Type B pancreatic cell (in vitro differentiated cells): ENCODE measurements at regions not wholly inside any gene's neighbourhood (a gene's known extent, or its start where the extent isn't known, plus 50 kb on each side); places are given as distances from the start of the nearest gene placed in this dataset.

Experiments used
- DNase-seq: peaks from one replicate; pipeline ENCODE4 v3.0.0; 2021; ENCODE audit warnings: mixed read lengths; ENCODE audit not compliant: unreplicated experiment; ENCODE audit errors: extremely low spot score
- H3K27ac Mint-ChIP-seq: 2 replicates; pipeline ENCODE4 v1.8.0; 2021; ENCODE audit warnings: mild to moderate bottlenecking, mixed read lengths
- H3K27me3 Mint-ChIP-seq: 2 replicates; pipeline ENCODE4 v1.8.0; 2021; ENCODE audit warnings: mixed read lengths
- H3K36me3 Mint-ChIP-seq: 2 replicates; pipeline ENCODE4 v1.8.0; 2021; ENCODE audit warnings: mixed read lengths
- H3K4me1 Mint-ChIP-seq: one replicate; pipeline ENCODE4 v1.8.0; 2021; ENCODE audit warnings: mixed read lengths; ENCODE audit not compliant: unreplicated experiment
- H3K4me3 Mint-ChIP-seq: 2 replicates; pipeline ENCODE4 v1.8.0; 2021; ENCODE audit warnings: mild to moderate bottlenecking, mixed read lengths
- H3K9me3 Mint-ChIP-seq: 2 replicates; pipeline ENCODE4 v1.8.0; 2021; ENCODE audit warnings: mixed read lengths
- TF ChIP-seq, protein P1 (sequence below): fragments of 200-600 bp; sonication (generic); conservative IDR thresholded peaks from 2 replicates; pipeline ENCODE4 v1.5.0; 2021; ENCODE audit warnings: antibody characterized with exemption, mild to moderate bottlenecking

DNA sequence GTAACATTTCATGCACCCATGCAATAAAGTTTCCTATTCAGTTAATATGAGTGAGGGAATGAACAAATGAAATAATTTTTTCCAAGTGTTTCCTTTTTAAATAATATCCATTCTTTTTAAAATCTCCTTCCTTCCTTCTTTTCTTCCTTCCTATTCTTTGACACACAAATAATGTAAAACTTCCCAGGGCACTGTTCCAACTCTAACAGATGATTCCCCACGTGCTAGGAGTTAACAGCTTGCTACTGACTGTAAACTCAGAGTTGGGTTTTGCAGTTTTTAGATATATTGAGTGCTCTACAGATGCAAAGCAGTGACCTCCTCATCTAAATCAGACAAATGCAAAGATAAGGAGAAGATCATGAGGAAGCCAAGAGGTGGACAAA is 54.0 kb upstream of the POU2F1 start:
- H3K36me3 Mint-ChIP-seq = no peaks in the 10 kb centered on the region
- no peaks in the 10 kb centered on the region for H3K9me3 Mint-ChIP-seq
- H3K27me3 Mint-ChIP-seq = no peaks in the 10 kb centered on the region
- TF ChIP-seq, protein P1, sequence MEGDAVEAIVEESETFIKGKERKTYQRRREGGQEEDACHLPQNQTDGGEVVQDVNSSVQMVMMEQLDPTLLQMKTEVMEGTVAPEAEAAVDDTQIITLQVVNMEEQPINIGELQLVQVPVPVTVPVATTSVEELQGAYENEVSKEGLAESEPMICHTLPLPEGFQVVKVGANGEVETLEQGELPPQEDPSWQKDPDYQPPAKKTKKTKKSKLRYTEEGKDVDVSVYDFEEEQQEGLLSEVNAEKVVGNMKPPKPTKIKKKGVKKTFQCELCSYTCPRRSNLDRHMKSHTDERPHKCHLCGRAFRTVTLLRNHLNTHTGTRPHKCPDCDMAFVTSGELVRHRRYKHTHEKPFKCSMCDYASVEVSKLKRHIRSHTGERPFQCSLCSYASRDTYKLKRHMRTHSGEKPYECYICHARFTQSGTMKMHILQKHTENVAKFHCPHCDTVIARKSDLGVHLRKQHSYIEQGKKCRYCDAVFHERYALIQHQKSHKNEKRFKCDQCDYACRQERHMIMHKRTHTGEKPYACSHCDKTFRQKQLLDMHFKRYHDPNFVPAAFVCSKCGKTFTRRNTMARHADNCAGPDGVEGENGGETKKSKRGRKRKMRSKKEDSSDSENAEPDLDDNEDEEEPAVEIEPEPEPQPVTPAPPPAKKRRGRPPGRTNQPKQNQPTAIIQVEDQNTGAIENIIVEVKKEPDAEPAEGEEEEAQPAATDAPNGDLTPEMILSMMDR = no peak
- peak overlapping the region; percentile 31 for H3K4me3 Mint-ChIP-seq
- peaks cover 34% of the 10 kb centered on the region for H3K4me1 Mint-ChIP-seq
- H3K27ac Mint-ChIP-seq = no peak overlapping the region
- DNase-seq = no peak

DNA sequence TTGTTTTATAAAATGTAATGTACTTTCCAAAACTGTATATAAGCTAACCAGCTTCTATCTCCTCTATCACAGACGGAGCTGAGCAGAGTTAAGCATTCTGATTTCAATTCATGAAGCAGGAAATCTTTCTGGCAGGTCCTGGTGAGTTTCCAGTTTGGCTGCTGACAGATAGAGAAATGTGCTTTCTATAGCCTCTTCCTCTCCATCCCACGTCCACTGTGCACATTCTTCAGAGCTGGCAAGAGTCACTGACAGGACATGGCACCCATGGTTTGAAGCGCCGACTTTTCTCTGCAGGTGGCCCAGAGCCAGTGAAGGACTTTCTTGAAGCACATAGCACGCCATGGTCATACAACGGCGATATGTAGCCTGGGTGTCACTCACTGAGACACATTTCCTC is 52.3 kb upstream of the POU2F1 start:
- Mint-ChIP-seq H3K27ac (no peak overlapping the region), H3K36me3 (no peaks in the 10 kb centered on the region), H3K27me3 (no peaks in the 10 kb centered on the region), H3K4me1 (peaks cover 27% of the 10 kb centered on the region), H3K9me3 (no peaks in the 10 kb centered on the region), H3K4me3 (no peak overlapping the region)
- TF ChIP-seq, protein P1 = no peak
- no peak for DNase-seq

DNA sequence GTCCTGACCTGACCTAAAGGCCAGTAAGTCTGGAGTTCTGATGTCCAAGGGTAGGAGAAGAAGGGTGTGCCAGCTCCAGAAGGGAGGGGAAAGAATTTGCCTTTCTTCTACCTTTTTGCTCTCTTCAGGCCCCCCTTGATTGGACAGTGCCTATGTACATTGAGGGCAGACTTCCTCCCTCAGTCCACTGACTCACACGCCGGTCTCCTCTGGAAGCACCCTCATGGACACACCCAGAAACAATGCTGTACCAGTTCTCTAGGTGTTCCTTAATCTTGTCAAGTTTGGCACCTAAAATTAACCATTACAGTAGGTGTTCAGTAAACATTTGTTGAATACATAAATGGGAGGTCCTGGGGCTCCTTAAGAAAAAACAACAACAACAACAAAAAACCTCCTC is 51.0 kb upstream of the POU2F1 start:
- no peak overlapping the region for H3K4me3 Mint-ChIP-seq
- no peaks in the 10 kb centered on the region for H3K9me3 Mint-ChIP-seq
- peaks cover 32% of the 10 kb centered on the region for H3K4me1 Mint-ChIP-seq
- H3K27me3 Mint-ChIP-seq = no peaks in the 10 kb centered on the region
- TF ChIP-seq, protein P1 = no peak
- H3K27ac Mint-ChIP-seq = no peak overlapping the region
- no peaks in the 10 kb centered on the region for H3K36me3 Mint-ChIP-seq
- DNase-seq = no peak
